Transverse colon (tissue), 4 donors: ENCODE measurements at regions not wholly inside any gene's neighbourhood (a gene's known extent, or its start where the extent isn't known, plus 50 kb on each side); places are given as distances from the start of the nearest gene placed in this dataset.

Source experiments
- DNase-seq: peaks from one replicate; pipeline ENCODE4 v3.0.0-alpha.2; 2019
- H3K27ac ChIP-seq, 4 donors: fragments of 200-600 bp; sonication (generic); 2 replicates each; pipeline ENCODE4 v1.5.1; 2016 to 2018; ENCODE audit warnings: inconsistent platforms in 4 of 4
- H3K27me3 ChIP-seq: fragments of 200-600 bp; sonication (generic); 2 replicates; pipeline ENCODE4 v1.5.1; 2017; ENCODE audit warnings: inconsistent platforms
- H3K36me3 ChIP-seq, 4 donors: fragments of 200-600 bp; sonication (generic); 2 replicates each; pipeline ENCODE4 v1.5.1; 2017 to 2019; ENCODE audit warnings: inconsistent platforms in 4 of 4
- H3K4me1 ChIP-seq, 4 donors: fragments of 200-600 bp; sonication (generic); 2 replicates each; pipeline ENCODE4 v1.5.1; 2017 to 2020; ENCODE audit warnings: inconsistent platforms in 4 of 4
- H3K4me3 ChIP-seq, 4 donors: fragments of 200-600 bp; sonication (generic); 1 replicate in 1 of 4; 2 replicates in 3 of 4; pipeline versions ENCODE4 v1.5.1 to v1.6.1; 2017 to 2019; ENCODE audit warnings: inconsistent platforms in 4 of 4
- H3K9me3 ChIP-seq, 2 donors: fragments of 200-600 bp; sonication (generic); 2 replicates each; pipeline ENCODE4 v1.5.1; 2017 to 2019; ENCODE audit warnings: inconsistent platforms in 2 of 2
- CTCF ChIP-seq, 5 experiments: fragments of 200-600 bp in 3 of 5; fragments of 450-650 bp in 2 of 5; sonication (generic) in 3 of 5; IDR thresholded peaks; 1 replicate in 2 of 5; 2 replicates in 3 of 5; pipeline ENCODE4 v1.5.1; 2016 to 2017; ENCODE audit warnings: antibody characterized with exemption in 5 of 5, inconsistent platforms in 3 of 5, mild to moderate bottlenecking in 2 of 5, moderate library complexity in 1 of 5
- EP300 ChIP-seq: sonication (generic); formaldehyde crosslinking; IDR thresholded peaks from one replicate; pipeline ENCODE4 v1.6.1; 2017; ENCODE audit warnings: antibody characterized with exemption, low read depth
- POLR2A ChIP-seq: fragments of 450-650 bp; IDR thresholded peaks from one replicate; pipeline ENCODE4 v1.6.1; 2016; ENCODE audit warnings: antibody characterized with exemption, mild to moderate bottlenecking, moderate library complexity
- POLR2AphosphoS5 ChIP-seq, 3 donors: sonication (generic); formaldehyde crosslinking; IDR thresholded peaks; one replicate each; pipeline ENCODE4 v1.6.1; 2016; ENCODE audit warnings: antibody characterized with exemption in 3 of 3
- WGBS, 2 donors: methylation state at CpG; one replicate each; pipeline ENCODE4 v1.1.5; 2018; ENCODE audit warnings: low coverage in 1 of 2; 5-methylcytosine and 5-hydroxymethylcytosine counted together
- in situ Hi-C, 4 donors: fragments of 200-750 bp; cut with MboI; loops; one replicate each; pipeline versions ENCODE4 v1.15.0 to v1.15.1; 2017; ENCODE audit warnings: low sequenced_read_pairs in 3 of 4, low pct_ligation_motif_present in 1 of 4, low pct_unique_long_range_greater_than_20kb in 1 of 4
- intact Hi-C: fragments of 100-400 bp; cut with DNase I; formaldehyde crosslinking; loops from one replicate; pipeline ENCODE4 v1.15.1; 2023; ENCODE audit warnings: low total_unique reads

DNA sequence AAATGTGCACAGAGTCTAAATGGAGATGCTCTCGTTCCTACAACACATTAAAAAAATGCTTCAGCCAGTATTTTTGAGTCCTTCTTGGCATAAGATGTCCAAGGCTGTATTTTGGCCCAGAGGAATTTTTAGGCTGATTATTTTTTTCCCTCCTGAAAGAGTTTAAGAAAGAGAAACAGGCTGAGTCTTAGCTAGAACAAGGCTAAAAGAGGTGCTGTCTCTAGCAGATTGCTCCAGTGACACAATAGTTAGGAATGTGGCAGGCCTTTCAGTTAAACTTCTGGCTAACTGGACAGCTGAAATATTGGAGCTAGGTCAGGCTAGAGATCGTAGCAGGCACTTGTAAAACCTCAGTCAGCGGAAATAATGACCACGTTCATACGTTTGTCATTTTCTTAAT lies 271.4 kb upstream of the RARB start:
- Histone ChIP-seq H3K4me3 (no peak overlapping the region), H3K27me3 (no peaks in the 10 kb centered on the region), H3K27ac (peak overlapping the region in 2 of 4 donors; percentile 27 to 45), H3K9me3 (no peaks in the 10 kb centered on the region), H3K36me3 (no peaks in the 10 kb centered on the region), H3K4me1 (no peaks in the 10 kb centered on the region)
- in situ Hi-C loops, result no loop called here
- no peak for DNase-seq
- WGBS, 2 donors, result 44 to 60% methylated on average over 5 of the region's 5 CpGs
- intact Hi-C loops, result no loop called here
- TF ChIP-seq POLR2A, result no peak
- TF ChIP-seq EP300, result no peak
- TF ChIP-seq POLR2AphosphoS5 (IDR thresholded peaks at IDR 0.05), result peak in 1 of 3 donors; percentile 13
- no peak for TF ChIP-seq CTCF (IDR thresholded peaks at IDR 0.05)

DNA sequence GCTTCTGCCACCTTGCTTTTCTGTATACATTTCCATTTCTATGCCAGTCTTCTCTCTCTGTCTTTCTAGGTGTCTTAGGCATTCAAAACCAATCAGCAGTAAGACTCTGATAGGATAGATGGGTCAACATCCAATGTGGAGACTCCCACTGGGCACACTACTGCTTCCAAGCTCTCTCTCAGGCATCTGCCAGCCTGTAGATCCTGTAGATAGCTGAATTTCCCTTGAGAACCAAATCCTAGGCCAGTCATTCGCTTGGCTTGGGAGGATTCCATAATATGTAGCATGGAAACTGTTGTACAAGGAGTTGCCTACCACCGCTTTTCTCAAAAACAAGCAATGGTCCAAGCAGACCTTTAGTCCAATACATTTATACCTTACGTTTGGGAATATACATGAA lies 262.8 kb upstream of the RARB start:
- no peak overlapping the region for H3K27ac ChIP-seq
- no peaks in the 10 kb centered on the region for H3K27me3 ChIP-seq
- in situ Hi-C loops (no loop called here), intact Hi-C loops (no loop called here)
- H3K36me3 ChIP-seq, result no peaks in the 10 kb centered on the region
- no peak overlapping the region for H3K4me3 ChIP-seq
- H3K4me1 ChIP-seq, result no peaks in the 10 kb centered on the region
- 68 to 100% methylated on average over 2 to 3 of the region's 3 CpGs for WGBS, 2 donors
- no peak for TF ChIP-seq POLR2AphosphoS5 (IDR thresholded peaks at IDR 0.05)
- TF ChIP-seq EP300, result no peak
- no peak for TF ChIP-seq CTCF (IDR thresholded peaks at IDR 0.05)
- no peak for TF ChIP-seq POLR2A
- peaks cover 3 to 4% of the 10 kb centered on the region in 2 donors for H3K9me3 ChIP-seq
- DNase-seq, result no peak

GRCh38 chr3:25166016-25166415 lies 262.0 kb upstream of the RARB start:
- intact Hi-C loops (no loop called here), in situ Hi-C loops (no loop called here)
- H3K27me3 ChIP-seq, result no peaks in the 10 kb centered on the region
- DNase-seq, result no peak
- no peaks in the 10 kb centered on the region for H3K4me1 ChIP-seq
- TF ChIP-seq POLR2AphosphoS5 (IDR thresholded peaks at IDR 0.05), result no peak
- TF ChIP-seq CTCF (IDR thresholded peaks at IDR 0.05), result no peak
- TF ChIP-seq EP300, result no peak
- no peak for TF ChIP-seq POLR2A
- H3K27ac ChIP-seq, result no peak overlapping the region
- no peaks in the 10 kb centered on the region for H3K36me3 ChIP-seq
- WGBS, 2 donors, result 78 to 91% methylated on average over 3 of the region's 3 CpGs
- H3K4me3 ChIP-seq, result no peak overlapping the region
- peaks cover 3 to 4% of the 10 kb centered on the region in 2 donors for H3K9me3 ChIP-seq

- Histone ChIP-seq H3K27me3 (no peaks in the 10 kb centered on the region), H3K4me1 (no peaks in the 10 kb centered on the region), H3K27ac (no peak overlapping the region), H3K9me3 (peaks cover 3 to 4% of the 10 kb centered on the region in 2 donors), H3K36me3 (no peaks in the 10 kb centered on the region), H3K4me3 (no peak overlapping the region)
- TF ChIP-seq CTCF (IDR thresholded peaks at IDR 0.05) (no peak), POLR2A (no peak), EP300 (no peak), POLR2AphosphoS5 (IDR thresholded peaks at IDR 0.05) (no peak)
- intact Hi-C loops, result no loop called here
- in situ Hi-C loops, result no loop called here
- 61% methylated on average over 3 of the region's 3 CpGs for WGBS, 2 donors
- no peak for DNase-seq
Observed at GRCh38 chr3:25169151-25169550, 258.9 kb upstream of the RARB start.
